GM12874 (cell line): ENCODE measurements at regions not wholly inside any gene's neighbourhood (a gene's known extent, or its start where the extent isn't known, plus 50 kb on each side); places are given as distances from the start of the nearest gene placed in this dataset.

Experiments used
- CTCF ChIP-seq: IDR thresholded peaks from 2 replicates; pipeline ENCODE4 v1.5.1; 2011; ENCODE audit warnings: low read depth, mild to moderate bottlenecking, control low read depth, low read length, moderate library complexity; ENCODE audit not compliant: insufficient read depth

- no peak for TF ChIP-seq CTCF
Measured at GRCh38 chr6:14690120-14691056, 555.5 kb upstream of the JARID2 start.

- no peak for TF ChIP-seq CTCF
Measured at GRCh38 chr6:14692208-14692607, 553.7 kb upstream of the JARID2 start.

- no peak for TF ChIP-seq CTCF
Measured at GRCh38 chr6:14693301-14694192, 552.3 kb upstream of the JARID2 start.

- no peak for TF ChIP-seq CTCF
Measured at GRCh38 chr6:14694308-14694707, 551.6 kb upstream of the JARID2 start.

GRCh38 chr6:14695579-14695978, 550.3 kb upstream of the JARID2 start:
- TF ChIP-seq CTCF: no peak

GRCh38 chr6:14696367-14696766, 549.5 kb upstream of the JARID2 start:
- no peak for TF ChIP-seq CTCF

- TF ChIP-seq CTCF: no peak
Measured at GRCh38 chr6:14697427-14697826, 548.4 kb upstream of the JARID2 start.
